ENCODE measurements at regions not wholly inside any gene's neighbourhood (a gene's known extent, or its start where the extent isn't known, plus 50 kb on each side); places are given as distances from the start of the nearest gene placed in this dataset.
"Not testable (repeated sequence)": the region's sequence is repeated elsewhere in the genome, so short reads cannot be mapped to it uniquely, and the experiment has no call there.

DNA sequence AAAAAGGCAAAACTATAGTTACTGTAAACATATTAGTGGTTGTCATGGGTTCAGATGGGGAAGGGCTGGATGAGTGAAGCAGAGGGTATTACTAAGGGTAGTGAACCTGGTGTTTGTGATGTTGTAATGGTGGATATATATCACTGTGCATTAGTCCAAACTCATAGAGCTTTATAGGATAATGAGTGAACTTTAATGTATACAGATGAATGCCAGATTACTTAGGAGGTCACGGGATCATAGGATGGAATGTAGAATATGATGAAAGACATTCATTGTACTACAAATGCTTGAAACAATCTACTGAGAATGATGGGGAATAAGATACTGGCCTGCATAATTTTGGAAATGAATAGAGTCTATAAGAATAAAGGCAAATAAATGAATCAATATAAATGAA, 226.7 kb upstream of the ZNF804A start:
- no peak for DNase-seq (ENCODE audit: low read depth in 3 of 3, low spot score in 2 of 3)

- no peak for DNase-seq (ENCODE audit: low read depth in 3 of 3, low spot score in 2 of 3)
Measured at GRCh38 chr2:184372484-184372883, 225.8 kb upstream of the ZNF804A start.

DNA sequence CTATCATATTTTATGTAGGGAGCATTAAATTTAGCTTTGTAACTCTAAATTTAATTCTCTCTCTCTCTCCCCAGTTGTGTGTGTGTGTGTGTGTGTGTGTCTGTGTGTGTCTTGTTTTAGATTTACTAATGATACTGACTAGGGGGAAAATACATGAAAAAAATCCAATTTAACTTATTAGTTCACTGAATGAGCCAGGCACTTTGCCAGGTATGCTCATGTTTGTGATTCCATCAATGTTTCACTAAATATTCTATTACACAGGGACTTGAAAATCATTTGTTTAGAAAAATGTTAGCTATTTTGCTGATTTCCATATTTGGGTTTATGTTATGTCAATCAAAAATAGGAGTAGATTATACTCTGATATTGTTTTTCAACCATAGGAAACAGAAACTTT, 203.7 kb upstream of the ZNF804A start:
- DNase-seq (ENCODE audit: low read depth in 3 of 3, low spot score in 2 of 3), result no peak

- DNase-seq (ENCODE audit: low read depth in 3 of 3, low spot score in 2 of 3), result no peak
Measured at GRCh38 chr2:184402381-184402780, 195.9 kb upstream of the ZNF804A start.

DNA sequence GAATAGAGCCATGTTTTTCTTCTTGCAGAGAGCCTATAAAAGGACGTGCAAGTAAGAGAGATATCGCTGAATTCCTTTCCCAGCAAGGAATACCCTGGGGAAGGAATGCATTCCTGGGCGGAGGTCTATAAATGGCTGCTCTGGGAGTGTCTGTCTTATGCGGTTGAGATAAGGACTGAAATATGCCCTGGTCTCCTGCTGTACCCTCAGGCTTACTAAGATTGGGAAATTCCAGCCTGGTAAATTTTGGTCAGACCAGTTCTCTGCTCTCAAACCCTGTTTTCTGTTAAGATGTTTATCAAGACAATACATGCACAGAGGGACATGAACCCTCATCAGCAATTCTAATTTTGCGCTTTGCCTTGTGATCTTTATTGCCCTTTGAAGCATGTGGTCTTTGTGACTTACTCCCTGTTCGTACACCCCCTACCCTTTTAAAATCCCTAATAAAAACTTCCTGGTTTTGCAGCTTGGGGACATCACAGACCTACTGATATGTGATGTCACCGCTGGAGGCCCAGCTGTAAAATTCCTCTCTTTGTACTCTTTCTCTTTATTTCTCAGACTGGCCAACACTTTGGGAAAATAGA, 191.2 kb upstream of the ZNF804A start:
- not testable (repeated sequence) for DNase-seq (ENCODE audit: low read depth in 3 of 3, low spot score in 2 of 3)

- DNase-seq (ENCODE audit: low read depth in 3 of 3, low spot score in 2 of 3), result peak in 1 of 3 donors; percentile 1
Measured at GRCh38 chr2:184410160-184410559, 188.2 kb upstream of the ZNF804A start.

GRCh38 chr2:184413221-184413620, 185.1 kb upstream of the ZNF804A start:
- DNase-seq (ENCODE audit: low read depth in 3 of 3, low spot score in 2 of 3), result no peak

- no peak for DNase-seq (ENCODE audit: low read depth in 3 of 3, low spot score in 2 of 3)
Measured at GRCh38 chr2:184413671-184414229, 184.6 kb upstream of the ZNF804A start.

- no peak for DNase-seq (ENCODE audit: low read depth in 3 of 3, low spot score in 2 of 3)
Measured at GRCh38 chr2:184416146-184416913, 182.0 kb upstream of the ZNF804A start.

DNA sequence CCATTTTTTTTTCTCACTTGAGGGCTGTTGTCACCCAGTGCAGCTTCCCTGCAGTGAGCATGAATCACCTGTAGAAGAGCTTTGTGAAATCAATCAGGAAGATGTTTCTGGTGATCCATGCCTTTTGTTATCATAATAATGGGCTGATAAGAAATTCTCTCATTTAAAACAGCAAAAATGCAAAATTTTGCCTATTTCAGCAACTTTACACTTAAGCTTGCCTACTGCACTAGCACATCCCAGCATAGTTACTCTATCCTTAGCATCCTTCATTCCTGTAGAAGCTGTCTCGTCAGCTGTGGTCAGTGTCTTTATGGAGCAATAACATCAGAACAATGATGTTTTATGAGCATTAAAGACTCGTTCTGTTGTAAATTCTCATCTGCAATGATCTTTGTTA, 178.6 kb upstream of the ZNF804A start:
- no peak for DNase-seq (ENCODE audit: low read depth in 3 of 3, low spot score in 2 of 3)

- not testable (repeated sequence) for DNase-seq (ENCODE audit: low read depth in 3 of 3, low spot score in 2 of 3)
Measured at GRCh38 chr2:184421456-184421855, 176.9 kb upstream of the ZNF804A start.

DNA sequence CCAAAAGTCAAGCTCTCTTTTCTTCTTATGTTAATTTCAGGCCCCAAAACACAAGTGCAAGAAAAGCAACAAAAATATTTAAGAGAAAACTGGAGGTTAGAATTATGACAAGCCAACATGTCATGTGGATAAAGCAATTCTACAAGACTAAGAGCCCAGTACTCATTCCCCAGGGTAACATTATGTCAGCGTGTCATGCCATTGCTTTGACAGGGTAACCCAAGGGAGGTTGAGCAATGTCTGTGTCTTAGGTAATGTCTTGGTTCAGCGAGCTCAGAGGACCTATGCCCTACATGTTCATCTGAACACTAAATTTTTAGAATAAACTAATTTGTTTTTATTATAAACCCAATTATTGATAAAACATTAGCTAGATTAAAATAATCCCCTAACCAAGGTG, 173.2 kb upstream of the ZNF804A start:
- DNase-seq (ENCODE audit: low read depth in 3 of 3, low spot score in 2 of 3), result no peak

DNA sequence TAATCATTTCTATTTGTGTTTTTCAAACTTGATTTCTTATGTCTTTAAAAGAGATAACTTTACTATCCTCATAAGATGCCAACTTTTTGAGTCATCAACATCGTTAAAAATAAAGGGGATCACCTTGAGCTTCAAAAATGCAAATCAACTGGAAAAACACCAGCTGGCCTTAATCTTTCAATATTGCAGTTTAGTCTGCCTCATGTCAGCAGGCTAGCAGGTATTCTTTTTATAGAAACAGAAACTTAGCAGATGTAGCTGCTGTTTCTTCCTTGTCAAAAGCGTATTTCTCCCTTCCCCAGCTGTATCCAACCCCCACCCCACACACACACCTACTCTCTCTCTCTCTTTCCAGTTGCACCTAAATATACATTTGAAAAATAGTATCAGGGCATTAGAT, 154.1 kb upstream of the ZNF804A start:
- no peak for DNase-seq (ENCODE audit: low read depth in 3 of 3, low spot score in 2 of 3)

GRCh38 chr2:184444623-184445223, 153.6 kb upstream of the ZNF804A start:
- no peak for DNase-seq (ENCODE audit: low read depth in 3 of 3, low spot score in 2 of 3)

DNA sequence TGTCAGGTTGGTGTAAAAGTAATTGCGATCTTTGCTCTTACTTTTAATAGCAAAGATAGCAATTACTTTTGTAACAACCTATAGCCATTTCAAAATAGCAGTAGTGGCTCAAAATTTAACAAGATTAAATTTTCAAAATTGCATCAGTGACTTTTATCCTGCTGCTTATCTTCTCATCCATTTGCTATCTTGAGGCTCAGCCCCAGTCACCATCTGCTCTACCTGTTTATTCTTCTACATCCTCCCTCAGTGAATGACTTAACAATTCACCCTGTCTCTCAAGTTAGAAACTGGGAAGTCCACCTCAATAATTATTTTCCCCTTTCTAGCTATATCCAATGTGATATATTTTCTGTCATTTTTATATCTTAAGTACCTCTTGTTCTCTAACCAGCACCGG, 148.6 kb upstream of the ZNF804A start:
- DNase-seq (ENCODE audit: low read depth in 3 of 3, low spot score in 2 of 3), result no peak

- no peak for DNase-seq (ENCODE audit: low read depth in 3 of 3, low spot score in 2 of 3)
Measured at GRCh38 chr2:184452907-184453306, 145.4 kb upstream of the ZNF804A start.

DNA sequence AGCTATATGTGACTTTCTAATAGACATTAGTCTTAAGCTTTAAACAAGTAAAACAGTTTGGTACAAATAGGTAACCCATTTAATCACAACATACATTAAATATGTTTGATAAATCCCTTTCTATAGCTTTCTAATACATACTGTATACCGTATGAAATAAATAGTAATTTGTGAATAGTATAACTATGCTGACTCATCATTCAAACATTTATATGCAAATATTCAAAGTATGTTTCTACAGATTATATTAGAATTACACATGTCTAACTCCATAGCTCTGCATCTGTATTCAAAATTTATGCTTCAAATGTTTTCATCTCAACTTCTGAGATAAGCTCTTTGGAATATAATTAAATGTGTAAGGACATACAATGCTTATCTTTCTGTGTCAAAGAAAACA, 142.7 kb upstream of the ZNF804A start:
- DNase-seq (ENCODE audit: low read depth in 3 of 3, low spot score in 2 of 3), result no peak

GRCh38 chr2:184456693-184457092, 141.6 kb upstream of the ZNF804A start:
- DNase-seq (ENCODE audit: low read depth in 3 of 3, low spot score in 2 of 3), result not testable (repeated sequence)

DNA sequence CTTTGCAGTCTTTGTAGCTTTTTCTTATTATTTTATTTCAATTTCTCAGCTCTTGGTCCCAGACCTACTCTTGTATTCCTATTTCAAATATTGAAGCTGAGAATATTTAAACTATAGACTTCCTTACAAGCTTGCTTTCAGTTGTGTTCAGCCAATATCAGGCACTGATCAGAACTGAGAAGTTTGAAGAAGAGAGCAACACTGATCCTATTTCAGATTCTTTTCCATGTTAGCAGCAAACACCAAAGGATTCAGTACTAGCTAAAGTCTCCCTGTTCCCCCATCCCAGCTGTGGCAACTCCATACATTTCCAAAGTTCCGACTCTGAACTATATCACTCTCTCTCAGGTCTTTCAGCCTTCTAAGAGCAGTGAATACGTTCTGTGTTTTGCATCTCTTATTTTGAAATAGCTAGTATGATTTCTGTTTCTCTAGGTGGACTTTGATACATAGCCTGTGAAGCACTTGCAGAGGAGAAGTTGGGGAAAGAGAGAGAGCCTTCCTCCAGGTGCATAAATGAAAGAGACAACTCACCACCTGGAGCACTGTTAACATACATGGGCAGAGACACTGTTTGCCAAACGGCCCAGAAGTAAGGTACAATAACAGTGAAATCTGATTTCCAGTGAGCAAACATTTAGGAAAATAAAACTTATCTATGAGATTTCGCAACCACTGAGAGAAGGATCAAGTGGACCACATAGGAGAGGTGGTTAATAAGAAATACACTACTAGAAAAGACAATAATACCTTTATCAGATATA, 135.0 kb upstream of the ZNF804A start:
- no peak for DNase-seq (ENCODE audit: low read depth in 3 of 3, low spot score in 2 of 3)

- no peak for DNase-seq (ENCODE audit: low read depth in 3 of 3, low spot score in 2 of 3)
Measured at GRCh38 chr2:184463866-184464248, 134.5 kb upstream of the ZNF804A start.

- DNase-seq (ENCODE audit: low read depth in 3 of 3, low spot score in 2 of 3), result no peak
Measured at GRCh38 chr2:184468826-184469225, 129.5 kb upstream of the ZNF804A start.

Measured in right renal cortex interstitium (tissue), 3 donors.